Adrenal gland (tissue), 9 donors: ENCODE measurements at regions not wholly inside any gene's neighbourhood (a gene's known extent, or its start where the extent isn't known, plus 50 kb on each side); places are given as distances from the start of the nearest gene placed in this dataset.
A peak's percentile ranks its signal among the peaks of the same experiment; 100 is the strongest.

Experiments
- DNase-seq, 7 donors: peaks; one replicate each; pipeline ENCODE4 v3.0.0-alpha.2; 2019 to 2020
- H3K27ac ChIP-seq, 5 donors: fragments of 200-600 bp; sonication (generic) in 4 of 5; 1 replicate in 3 of 5; 2 replicates in 2 of 5; pipeline versions ENCODE4 v1.5.1 to v1.8.0; 2016 to 2020; ENCODE audit warnings: mild to moderate bottlenecking in 1 of 5
- H3K27me3 ChIP-seq: fragments of 200-600 bp; 2 replicates; pipeline ENCODE4 v1.8.0; 2021
- H3K36me3 ChIP-seq, 2 donors: fragments of 200-600 bp; replicated peaks in 1 of 2; 1 replicate in 1 of 2; 2 replicates in 1 of 2; pipeline versions ENCODE4 v1.5.1 to v1.8.0; 2018 to 2022
- H3K4me1 ChIP-seq, 2 donors: fragments of 200-600 bp; replicated peaks in 1 of 2; 1 replicate in 1 of 2; 2 replicates in 1 of 2; pipeline versions ENCODE4 v1.5.1 to v1.8.0; 2018 to 2021
- H3K4me3 ChIP-seq, 4 donors: fragments of 200-600 bp; sonication (generic) in 3 of 4; one replicate each; pipeline ENCODE4 v1.5.1; 2016 to 2018
- H3K9me3 ChIP-seq, 3 donors: fragments of 200-600 bp; sonication (generic) in 1 of 3; replicated peaks in 1 of 3; 1 replicate in 2 of 3; 2 replicates in 1 of 3; pipeline versions ENCODE4 v1.5.1 to v1.8.0; 2016 to 2021
- POLR2A ChIP-seq, 2 donors: fragments of 450-650 bp; IDR thresholded peaks; one replicate each; pipeline ENCODE4 v1.6.1; 2017; ENCODE audit warnings: antibody characterized with exemption in 2 of 2, mild to moderate bottlenecking in 2 of 2, moderate library complexity in 1 of 2
- WGBS, 4 donors: extraction: QIAGEN DNeasy Blood & Tissue Kit in 2 of 4; methylation state at CpG; one replicate each; pipeline versions ENCODE4 v1.1.5 to v1.1.7; 2013 to 2017; 5-methylcytosine and 5-hydroxymethylcytosine counted together
- intact Hi-C, 2 donors: fragments of 100-400 bp; cut with DNase I; formaldehyde crosslinking; loops; one replicate each; pipeline versions ENCODE4 v1.14.1 to v1.15.0; 2022 to 2023
- TF ChIP-seq, protein P1 (sequence below), 6 experiments: fragments of 450-650 bp in 4 of 6; fragments of 200-600 bp in 2 of 6; sonication (generic) in 1 of 6; IDR thresholded peaks; 1 replicate in 5 of 6; 2 replicates in 1 of 6; pipeline versions ENCODE4 v1.5.1 to v1.8.0; 2016 to 2021; ENCODE audit warnings: antibody characterized with exemption in 6 of 6, mild to moderate bottlenecking in 2 of 6, moderate library complexity in 1 of 6
- donor health status: healthy with polysubstance abuse.
- donor health status: Bipolar disorder and iron deficiency.
- donor health status: DM: yes; HTN: yes; CAD: no.
- donor health status: DM: no; HTN: no; CAD: no.
- donor health status: DM: no; HTN: no; CAD: no.

DNA sequence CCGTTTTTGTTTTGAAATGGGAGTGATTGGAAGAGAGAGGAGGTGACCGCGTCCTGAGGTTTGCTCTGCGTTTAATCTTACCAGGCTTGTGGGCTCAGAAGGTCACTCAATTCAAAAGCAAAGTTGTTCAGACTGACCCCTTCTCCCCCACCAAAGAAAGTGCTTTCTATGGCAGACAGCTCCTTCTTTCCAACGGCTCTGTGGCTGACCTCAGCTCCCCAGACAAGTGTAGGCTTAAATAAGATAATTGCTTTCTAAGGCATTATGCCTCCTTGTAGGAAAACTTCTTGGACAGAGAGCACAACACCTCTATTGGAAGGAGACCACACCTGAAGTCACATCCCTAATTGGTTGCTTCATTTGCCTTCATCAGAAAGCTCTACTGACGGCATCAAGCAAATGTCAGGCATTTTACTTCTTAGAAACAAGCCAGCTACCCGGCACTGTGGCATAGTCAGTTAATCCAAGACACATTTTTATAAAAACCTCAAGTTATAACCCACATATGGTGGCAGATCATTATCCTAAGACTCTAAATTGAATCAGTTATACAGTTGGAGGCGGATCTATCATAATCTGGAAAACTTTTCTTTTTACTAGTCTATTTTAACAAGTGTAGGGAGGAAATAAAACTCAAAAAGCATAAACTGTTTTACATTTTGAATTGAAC lies 94.9 kb downstream of the TMEM174 start:
- TF ChIP-seq, protein P1, sequence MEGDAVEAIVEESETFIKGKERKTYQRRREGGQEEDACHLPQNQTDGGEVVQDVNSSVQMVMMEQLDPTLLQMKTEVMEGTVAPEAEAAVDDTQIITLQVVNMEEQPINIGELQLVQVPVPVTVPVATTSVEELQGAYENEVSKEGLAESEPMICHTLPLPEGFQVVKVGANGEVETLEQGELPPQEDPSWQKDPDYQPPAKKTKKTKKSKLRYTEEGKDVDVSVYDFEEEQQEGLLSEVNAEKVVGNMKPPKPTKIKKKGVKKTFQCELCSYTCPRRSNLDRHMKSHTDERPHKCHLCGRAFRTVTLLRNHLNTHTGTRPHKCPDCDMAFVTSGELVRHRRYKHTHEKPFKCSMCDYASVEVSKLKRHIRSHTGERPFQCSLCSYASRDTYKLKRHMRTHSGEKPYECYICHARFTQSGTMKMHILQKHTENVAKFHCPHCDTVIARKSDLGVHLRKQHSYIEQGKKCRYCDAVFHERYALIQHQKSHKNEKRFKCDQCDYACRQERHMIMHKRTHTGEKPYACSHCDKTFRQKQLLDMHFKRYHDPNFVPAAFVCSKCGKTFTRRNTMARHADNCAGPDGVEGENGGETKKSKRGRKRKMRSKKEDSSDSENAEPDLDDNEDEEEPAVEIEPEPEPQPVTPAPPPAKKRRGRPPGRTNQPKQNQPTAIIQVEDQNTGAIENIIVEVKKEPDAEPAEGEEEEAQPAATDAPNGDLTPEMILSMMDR (IDR thresholded peaks at IDR 0.05), result no peak
- TF ChIP-seq POLR2A (IDR thresholded peaks at IDR 0.05), result no peak
- Histone ChIP-seq H3K36me3 (no peaks in the 10 kb centered on the region), H3K27me3 (peaks cover 2% of the 10 kb centered on the region), H3K4me1 (no peaks in the 10 kb centered on the region), H3K9me3 (no peaks in the 10 kb centered on the region), H3K4me3 (no peak overlapping the region), H3K27ac (no peak overlapping the region)
- intact Hi-C loops, result no loop called here
- DNase-seq, result no peak
- WGBS, 4 donors, result 72 to 75% (median 74%) methylated on average over 8 of the region's 8 CpGs

DNA sequence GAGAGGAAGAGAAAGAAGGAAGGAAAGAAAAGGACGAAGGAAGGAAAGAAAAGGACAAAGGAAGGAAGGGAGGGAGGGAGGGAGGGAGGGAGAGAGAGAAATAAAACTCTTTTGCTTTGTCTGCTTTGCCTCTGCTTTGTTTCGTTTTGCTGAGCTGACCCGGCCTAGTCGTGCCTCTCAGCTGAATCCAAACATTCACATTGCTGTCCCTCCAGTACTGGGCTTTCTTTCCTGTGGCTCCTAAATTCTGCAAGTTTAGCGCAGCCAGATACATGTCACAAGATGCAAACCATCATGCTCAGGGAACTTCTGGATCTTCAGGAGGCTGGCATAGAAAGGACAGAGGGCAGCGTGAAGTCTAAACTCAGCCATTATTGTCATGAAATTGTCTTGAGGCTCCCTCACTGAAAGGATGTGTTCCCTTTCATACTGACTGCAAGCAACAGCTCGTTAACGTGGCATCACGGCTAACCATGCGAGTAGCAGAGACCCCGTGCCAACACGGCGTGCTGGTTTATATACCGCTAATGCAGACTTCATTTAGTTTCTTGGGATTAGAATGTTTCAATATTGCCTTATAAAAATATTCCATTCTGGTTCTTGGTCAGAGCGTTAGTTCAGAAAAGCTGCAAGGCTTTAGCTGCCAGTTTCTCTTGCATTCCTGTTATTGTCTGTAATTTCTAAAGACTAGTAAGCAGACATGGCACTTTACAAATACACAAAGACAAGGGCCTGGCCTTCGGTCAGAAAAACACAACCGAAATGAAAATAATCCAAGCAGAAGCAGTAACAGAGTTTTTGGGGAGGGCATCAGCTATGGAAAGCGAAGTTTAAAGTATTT lies 94.2 kb downstream of the TMEM174 start:
- no peak for TF ChIP-seq POLR2A (IDR thresholded peaks at IDR 0.05)
- TF ChIP-seq, protein P1 (IDR thresholded peaks at IDR 0.05), result no peak
- Histone ChIP-seq H3K36me3 (no peaks in the 10 kb centered on the region), H3K27ac (peak overlapping the region in 1 of 5 donors; percentile 49), H3K27me3 (peaks cover 2% of the 10 kb centered on the region), H3K4me1 (no peaks in the 10 kb centered on the region), H3K9me3 (no peaks in the 10 kb centered on the region), H3K4me3 (no peak overlapping the region)
- 63 to 70% (median 68%) methylated on average over 18 of the region's 18 CpGs for WGBS, 4 donors
- intact Hi-C loops, result no loop called here
- no peak for DNase-seq

DNA sequence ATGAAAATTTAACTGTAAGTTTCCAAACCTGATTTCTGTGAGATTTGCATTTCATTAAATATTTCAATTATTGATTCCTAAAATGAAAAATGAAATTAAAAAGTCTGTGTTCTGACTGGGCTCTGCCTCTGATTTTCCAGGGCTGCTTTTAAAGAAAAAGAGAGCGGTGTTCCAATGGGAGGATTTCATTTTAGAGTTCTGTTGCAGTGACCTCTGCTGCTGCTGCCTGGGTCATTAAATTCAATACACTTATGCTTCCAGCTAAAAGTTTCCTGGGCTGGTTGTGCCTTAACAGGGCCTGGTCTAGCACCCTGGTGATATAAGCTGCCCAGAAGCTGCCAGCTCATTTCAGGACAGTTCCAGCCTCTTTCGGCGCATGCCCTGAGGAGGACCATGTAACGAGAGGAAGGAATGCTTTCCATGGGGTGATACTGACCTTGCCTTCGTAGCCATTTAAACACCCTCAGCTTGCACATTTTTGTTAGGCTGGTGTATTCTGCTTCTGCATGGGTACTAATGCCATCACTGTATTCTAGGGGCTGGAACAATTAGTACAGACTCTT lies 93.3 kb downstream of the TMEM174 start:
- WGBS, 4 donors, result 79 to 92% (median 86%) methylated on average over 5 of the region's 5 CpGs
- H3K36me3 ChIP-seq, result no peaks in the 10 kb centered on the region
- peaks cover 2% of the 10 kb centered on the region for H3K27me3 ChIP-seq
- DNase-seq, result no peak
- TF ChIP-seq, protein P1 (IDR thresholded peaks at IDR 0.05), result no peak
- no peak for TF ChIP-seq POLR2A (IDR thresholded peaks at IDR 0.05)
- no peaks in the 10 kb centered on the region for H3K9me3 ChIP-seq
- intact Hi-C loops, result no loop called here
- H3K27ac ChIP-seq, result peak overlapping the region in 1 of 5 donors; percentile 49
- no peak overlapping the region for H3K4me3 ChIP-seq
- no peaks in the 10 kb centered on the region for H3K4me1 ChIP-seq

DNA sequence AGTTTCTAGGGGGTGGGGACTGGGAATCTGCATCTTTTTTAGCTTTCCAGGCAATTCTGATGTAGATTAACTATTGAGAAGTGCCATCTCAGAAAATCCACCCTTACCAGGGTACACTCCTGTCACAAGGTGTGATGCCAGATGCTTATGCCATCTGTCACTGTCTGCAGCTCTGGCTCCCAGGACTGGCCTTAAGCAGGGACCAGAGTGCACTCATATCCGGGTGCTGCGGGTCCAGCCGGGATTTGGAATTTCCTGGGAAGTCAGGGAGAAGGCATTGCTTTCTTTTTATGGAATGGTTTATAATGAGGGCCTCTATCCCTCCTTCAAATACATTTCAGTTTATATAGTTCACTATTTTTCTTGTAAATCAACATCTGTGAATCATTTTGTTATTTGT lies 92.6 kb downstream of the TMEM174 start:
- Histone ChIP-seq H3K27ac (no peak overlapping the region), H3K9me3 (no peaks in the 10 kb centered on the region), H3K4me3 (no peak overlapping the region), H3K27me3 (peaks cover 2% of the 10 kb centered on the region), H3K4me1 (no peaks in the 10 kb centered on the region), H3K36me3 (no peaks in the 10 kb centered on the region)
- intact Hi-C loops, result no loop called here
- WGBS, 4 donors, result 49 to 72% (median 58%) methylated on average over 3 of the region's 3 CpGs
- TF ChIP-seq, protein P1 (IDR thresholded peaks at IDR 0.05), result no peak
- TF ChIP-seq POLR2A (IDR thresholded peaks at IDR 0.05), result no peak
- no peak for DNase-seq
